ENCODE measurements at regions not wholly inside any gene's neighbourhood (a gene's known extent, or its start where the extent isn't known, plus 50 kb on each side); places are given as distances from the start of the nearest gene placed in this dataset.

- FAIRE-seq: no peak
- H3K36me3 ChIP-seq (ENCODE audit: control insufficient read depth in 2 of 3, insufficient read depth in 3 of 3, low read length in 3 of 3): no peaks in the 10 kb centered on the region
- H3K9me3 ChIP-seq (ENCODE audit: control insufficient read depth in 2 of 3, insufficient read depth in 1 of 3, low read length in 3 of 3): peaks cover 0 to 4% (median 0%) of the 10 kb centered on the region in 3 donors
- H3K27me3 ChIP-seq (ENCODE audit: control insufficient read depth, insufficient read depth, low read length): no peaks in the 10 kb centered on the region
- TF ChIP-seq CTCF (IDR thresholded peaks at IDR 0.05; ENCODE audit: borderline replicate concordance, extremely low read depth, insufficient read depth): no peak
- no peak overlapping the region for H3K9ac ChIP-seq (ENCODE audit: low read length in 3 of 3)
- no peak overlapping the region for H3K4me3 ChIP-seq (ENCODE audit: low read length in 3 of 3)
- H3K27ac ChIP-seq (ENCODE audit: low read depth in 2 of 2, low read length in 2 of 2): no peak overlapping the region
- no peaks in the 10 kb centered on the region for H3K4me1 ChIP-seq (ENCODE audit: control insufficient read depth in 2 of 3, insufficient read depth in 2 of 3, low read depth in 1 of 3, low read length in 3 of 3)
- peak in 2 of 5 donors; percentile 19 to 55 for DNase-seq
- intact Hi-C loops (cut with DNase I): no loop called here
These were observed 521.6 kb upstream of the SLIT2 start for GRCh38 chr4:19729886-19730651.

GRCh38 chr4:19728773-19729172 is 522.9 kb upstream of the SLIT2 start:
- Histone ChIP-seq H3K27me3 (ENCODE audit: control insufficient read depth, insufficient read depth, low read length) (no peaks in the 10 kb centered on the region), H3K27ac (ENCODE audit: low read depth in 2 of 2, low read length in 2 of 2) (no peak overlapping the region), H3K9ac (ENCODE audit: low read length in 3 of 3) (no peak overlapping the region), H3K4me3 (ENCODE audit: low read length in 3 of 3) (no peak overlapping the region), H3K36me3 (ENCODE audit: control insufficient read depth in 2 of 3, insufficient read depth in 3 of 3, low read length in 3 of 3) (no peaks in the 10 kb centered on the region), H3K9me3 (ENCODE audit: control insufficient read depth in 2 of 3, insufficient read depth in 1 of 3, low read length in 3 of 3) (peaks cover 0 to 4% (median 0%) of the 10 kb centered on the region in 3 donors), H3K4me1 (ENCODE audit: control insufficient read depth in 2 of 3, insufficient read depth in 2 of 3, low read depth in 1 of 3, low read length in 3 of 3) (no peaks in the 10 kb centered on the region)
- FAIRE-seq (no peak), DNase-seq (no peak)
- intact Hi-C loops (cut with DNase I): no loop called here
- no peak for TF ChIP-seq CTCF (IDR thresholded peaks at IDR 0.05; ENCODE audit: borderline replicate concordance, extremely low read depth, insufficient read depth)

GRCh38 chr4:19727141-19727540 is 524.6 kb upstream of the SLIT2 start:
- intact Hi-C loops (cut with DNase I): no loop called here
- no peak overlapping the region for H3K27ac ChIP-seq (ENCODE audit: low read depth in 2 of 2, low read length in 2 of 2)
- no peak for TF ChIP-seq CTCF (IDR thresholded peaks at IDR 0.05; ENCODE audit: borderline replicate concordance, extremely low read depth, insufficient read depth)
- H3K9ac ChIP-seq (ENCODE audit: low read length in 3 of 3): no peak overlapping the region
- H3K9me3 ChIP-seq (ENCODE audit: control insufficient read depth in 2 of 3, insufficient read depth in 1 of 3, low read length in 3 of 3): peaks cover 0 to 4% (median 0%) of the 10 kb centered on the region in 3 donors
- no peaks in the 10 kb centered on the region for H3K27me3 ChIP-seq (ENCODE audit: control insufficient read depth, insufficient read depth, low read length)
- DNase-seq (no peak), FAIRE-seq (no peak)
- H3K36me3 ChIP-seq (ENCODE audit: control insufficient read depth in 2 of 3, insufficient read depth in 3 of 3, low read length in 3 of 3): no peaks in the 10 kb centered on the region
- H3K4me3 ChIP-seq (ENCODE audit: low read length in 3 of 3): no peak overlapping the region
- H3K4me1 ChIP-seq (ENCODE audit: control insufficient read depth in 2 of 3, insufficient read depth in 2 of 3, low read depth in 1 of 3, low read length in 3 of 3): no peaks in the 10 kb centered on the region

Measured in kidney (tissue), 13 donors.